Suprapubic skin (tissue), 4 donors: ENCODE measurements at regions not wholly inside any gene's neighbourhood (a gene's known extent, or its start where the extent isn't known, plus 50 kb on each side); places are given as distances from the start of the nearest gene placed in this dataset.

Experiments
- CTCF ChIP-seq, 2 donors: fragments of 200-600 bp in 1 of 2; fragments of 450-650 bp in 1 of 2; sonication (generic) in 1 of 2; IDR thresholded peaks; one replicate each; pipeline ENCODE4 v1.5.1; 2016 to 2019; ENCODE audit warnings: antibody characterized with exemption in 2 of 2, mild to moderate bottlenecking in 1 of 2, moderate library complexity in 1 of 2
- EP300 ChIP-seq: sonication (generic); formaldehyde crosslinking; IDR thresholded peaks from one replicate; pipeline ENCODE4 v1.6.1; 2017; ENCODE audit warnings: antibody characterized with exemption
- POLR2A ChIP-seq, 2 donors: fragments of 450-650 bp; IDR thresholded peaks; one replicate each; pipeline ENCODE4 v1.6.1; 2017; ENCODE audit warnings: antibody characterized with exemption in 2 of 2, mild to moderate bottlenecking in 2 of 2, moderate library complexity in 2 of 2
- POLR2AphosphoS5 ChIP-seq, 3 donors: sonication (generic); formaldehyde crosslinking; IDR thresholded peaks; one replicate each; pipeline ENCODE4 v1.6.1; 2017; ENCODE audit warnings: antibody characterized with exemption in 3 of 3

- TF ChIP-seq POLR2A (IDR thresholded peaks at IDR 0.05), result no peak
- no peak for TF ChIP-seq CTCF (IDR thresholded peaks at IDR 0.05)
- TF ChIP-seq POLR2AphosphoS5 (IDR thresholded peaks at IDR 0.05), result no peak
- TF ChIP-seq EP300, result no peak
Observed at GRCh38 chrX:39862963-39863362, 234.8 kb downstream of the BCOR start.
